Stimulated activated CD4-positive, alpha-beta T cell treated with anti-CD3 and anti-CD28 coated beads, TNF-alpha, amount 100 ng/mL, for 48 hours (primary cell): ENCODE measurements at regions not wholly inside any gene's neighbourhood (a gene's known extent, or its start where the extent isn't known, plus 50 kb on each side); places are given as distances from the start of the nearest gene placed in this dataset.
"Not testable (repeated sequence)": the region's sequence is repeated elsewhere in the genome, so short reads cannot be mapped to it uniquely, and the experiment has no call there.

Source experiments
- DNase-seq, 3 donors: peaks; one replicate each; pipeline ENCODE4 v3.0.0-alpha.2; 2020; ENCODE audit warnings: low read depth in 3 of 3

DNA sequence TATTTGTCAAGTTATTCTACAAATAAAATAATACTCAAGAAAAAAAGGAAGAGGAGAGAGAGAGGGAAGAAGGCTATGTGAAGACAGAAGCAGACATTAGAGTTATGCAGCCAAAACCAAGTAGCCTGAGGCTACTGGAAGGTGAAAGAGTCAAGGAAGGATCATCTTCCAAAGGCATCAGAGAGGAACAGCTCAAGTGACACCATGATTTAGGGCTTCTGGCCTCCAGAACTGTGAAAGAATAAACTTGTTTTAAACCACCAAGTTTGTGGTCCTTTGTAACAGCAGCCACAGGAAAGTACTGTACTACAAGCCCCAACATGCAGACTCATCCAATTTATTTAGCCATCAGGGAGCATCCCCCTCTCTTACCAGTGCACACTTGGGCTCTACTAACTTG, 788.5 kb upstream of the LRRTM1 start:
- no peak for DNase-seq

DNA sequence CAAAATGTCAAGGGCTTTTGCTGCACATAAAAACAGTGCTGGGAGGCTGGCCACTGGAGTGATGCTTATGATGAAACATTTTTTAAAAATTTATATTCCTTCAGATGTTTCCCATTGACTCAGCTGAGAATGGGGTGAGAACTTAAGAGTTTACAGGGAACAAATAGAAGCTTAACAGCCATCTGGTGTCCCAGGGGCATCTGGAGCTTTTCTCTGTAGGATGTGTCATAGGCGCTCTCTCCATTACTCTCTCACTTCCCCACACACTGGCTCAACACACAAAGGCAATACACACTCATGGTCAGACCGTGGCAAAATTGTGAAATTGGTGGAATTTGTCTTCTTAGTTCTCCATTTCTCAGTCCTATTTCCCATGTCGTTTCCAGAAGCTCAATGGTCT, 783.1 kb upstream of the LRRTM1 start:
- no peak for DNase-seq

DNA sequence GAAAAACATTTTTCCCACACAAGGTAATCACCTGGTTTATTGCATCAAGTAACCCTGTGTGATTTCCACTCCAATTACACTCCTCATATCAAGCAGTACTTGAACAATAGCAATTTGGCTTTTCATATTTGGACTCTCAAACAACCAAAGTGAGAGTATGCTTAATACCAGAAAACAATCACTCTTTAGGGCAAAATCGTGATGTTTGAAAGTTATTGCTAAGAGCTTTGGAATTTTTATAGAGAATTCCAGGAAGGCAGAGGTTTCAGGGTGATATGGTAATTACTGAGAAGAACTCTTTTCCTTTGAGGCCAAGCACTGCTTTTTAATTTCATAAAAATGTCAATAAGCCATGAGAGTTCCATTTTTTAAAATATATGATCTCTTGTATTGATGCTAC, 779.5 kb upstream of the LRRTM1 start:
- no peak for DNase-seq

- no peak for DNase-seq
Measured at GRCh38 chr2:81078631-81079030, 774.1 kb upstream of the LRRTM1 start.

DNA sequence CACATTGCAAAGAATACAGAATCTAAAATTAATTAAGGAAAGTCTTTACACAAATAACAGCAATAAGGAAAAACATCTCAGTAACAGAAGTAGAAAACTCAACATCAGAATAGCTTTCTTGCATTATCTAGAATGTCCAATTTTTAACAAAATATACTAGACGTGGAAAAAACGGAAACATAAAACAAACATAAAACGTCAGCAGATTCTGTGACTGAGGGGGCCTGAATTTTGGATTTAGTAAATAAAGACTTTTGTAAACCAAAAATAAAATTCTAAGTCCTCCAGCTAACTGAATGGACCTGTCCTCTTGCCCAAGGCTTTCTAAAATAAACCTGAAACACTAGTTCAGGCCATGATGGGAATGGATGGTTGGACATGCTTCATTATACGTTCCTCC, 773.5 kb upstream of the LRRTM1 start:
- no peak for DNase-seq

DNA sequence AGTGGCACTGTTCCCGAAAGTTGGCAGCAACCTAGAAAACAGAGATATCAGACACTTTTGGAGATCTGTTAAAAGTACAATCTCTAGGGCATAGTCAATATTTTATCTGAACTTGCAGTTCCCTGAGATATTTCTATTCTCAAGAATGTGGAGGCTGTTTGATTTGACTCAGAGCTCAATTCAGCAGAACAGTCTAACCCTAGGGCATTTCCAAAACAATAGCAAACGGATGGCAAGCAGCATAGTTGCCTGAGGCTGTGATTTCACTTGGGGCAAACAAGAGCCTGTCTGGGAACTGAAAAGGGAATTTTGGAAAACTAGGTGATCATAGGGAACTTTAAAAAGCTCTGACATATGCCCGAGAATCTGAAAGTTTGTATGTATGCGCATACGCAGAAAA, 772.8 kb upstream of the LRRTM1 start:
- no peak for DNase-seq

- no peak for DNase-seq
Measured at GRCh38 chr2:81073412-81073811, 768.9 kb upstream of the LRRTM1 start.

DNA sequence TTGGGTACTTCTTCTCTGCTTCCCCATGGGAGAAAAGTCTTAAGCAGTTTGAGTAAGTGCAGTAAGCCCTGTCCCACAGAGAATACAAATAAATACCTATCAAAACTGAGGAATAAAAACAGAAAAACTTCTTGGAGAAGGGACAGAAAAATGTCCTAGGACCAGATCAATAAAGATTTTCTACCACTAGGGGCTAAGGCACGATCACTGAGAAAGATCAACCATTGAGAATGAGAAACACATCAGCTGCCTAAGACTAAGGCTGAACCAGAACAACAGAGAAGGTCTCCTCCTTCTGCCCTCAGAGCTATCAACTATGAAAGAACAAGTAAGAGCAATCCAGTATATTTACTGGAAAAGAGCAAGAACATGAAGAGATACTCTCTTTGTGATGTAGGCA, 763.6 kb upstream of the LRRTM1 start:
- DNase-seq: no peak

GRCh38 chr2:81061016-81061415, 756.5 kb upstream of the LRRTM1 start:
- DNase-seq: no peak

DNA sequence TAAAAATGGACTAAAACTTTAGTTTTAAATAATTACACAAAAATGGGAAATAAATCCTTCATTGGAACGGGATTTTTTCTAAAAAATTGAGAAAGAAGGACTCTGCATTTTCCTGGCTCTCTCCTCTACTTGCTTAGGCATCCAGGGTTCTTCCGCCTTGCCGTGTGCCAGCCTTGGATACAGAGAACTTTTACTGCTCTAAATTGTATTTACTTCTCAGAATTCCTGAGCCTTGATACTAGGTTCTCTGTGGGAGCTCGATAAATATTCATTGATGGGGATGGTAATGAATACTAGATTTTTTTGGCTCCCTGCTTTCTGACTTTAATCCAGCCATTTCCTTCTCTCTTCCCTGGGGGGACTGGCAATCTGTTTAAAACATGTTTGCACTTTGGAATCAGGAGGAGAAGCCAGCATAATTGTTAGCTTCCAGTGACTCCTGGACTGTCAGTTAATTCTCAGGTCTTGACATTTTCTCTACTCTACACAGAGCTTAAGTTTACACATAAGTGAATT, 746.1 kb upstream of the LRRTM1 start:
- DNase-seq: no peak

DNA sequence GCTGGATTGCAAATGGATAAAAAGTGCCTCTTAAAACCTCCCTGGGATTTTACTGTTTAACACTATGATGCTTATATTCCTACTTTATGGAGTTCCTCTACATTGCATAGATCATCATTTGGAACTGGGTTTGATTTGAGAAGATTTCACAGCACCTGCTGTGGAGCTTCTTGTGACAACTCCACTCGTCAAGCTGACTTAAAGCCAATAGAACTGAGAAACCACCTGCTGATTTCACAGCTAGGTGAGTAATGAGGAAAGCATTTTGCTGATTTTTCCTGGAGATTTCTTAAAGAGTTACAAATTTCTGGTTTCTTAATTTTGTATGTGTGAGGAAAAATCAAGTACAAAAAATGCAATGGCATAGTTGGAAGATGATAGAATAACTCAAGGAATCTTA, 739.1 kb upstream of the LRRTM1 start:
- no peak for DNase-seq

DNA sequence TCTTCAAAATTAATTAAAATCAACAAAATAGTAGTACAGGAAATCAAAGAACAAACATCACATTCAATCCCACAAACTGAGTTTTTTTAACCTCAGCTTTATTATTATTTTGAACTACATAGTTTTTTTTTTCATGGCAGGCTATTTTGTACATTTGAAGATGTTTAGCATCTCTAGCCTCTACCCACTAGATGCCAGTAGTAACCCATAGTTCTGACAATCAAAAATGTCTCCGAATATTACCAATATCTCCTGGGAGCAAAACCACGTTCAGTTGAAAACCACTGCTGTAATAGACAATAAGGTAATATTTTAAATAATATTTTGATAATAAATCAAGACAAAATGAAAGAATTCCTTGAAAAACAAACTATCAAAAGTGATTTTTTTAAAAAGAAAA, 702.6 kb upstream of the LRRTM1 start:
- DNase-seq: no peak

DNA sequence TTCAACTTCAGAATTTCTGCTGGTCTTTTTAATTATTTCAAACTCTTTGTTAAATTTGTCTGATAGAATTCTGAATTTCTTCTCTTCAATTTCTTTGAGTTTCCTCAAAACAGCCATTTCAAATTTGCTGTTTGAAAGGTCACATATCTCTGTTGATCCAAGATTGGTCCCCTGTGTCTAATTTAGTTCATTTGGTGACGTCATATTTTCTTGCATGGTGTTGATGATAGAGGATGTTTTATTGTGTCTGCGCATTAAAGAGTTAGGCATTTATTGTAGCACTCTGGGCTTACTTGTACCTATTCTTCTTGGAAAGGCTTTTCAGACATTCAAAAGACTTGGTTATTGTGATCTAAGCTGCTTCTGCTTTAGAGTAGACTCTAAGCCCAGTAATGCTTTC, 698.4 kb upstream of the LRRTM1 start:
- no peak for DNase-seq

- DNase-seq: no peak
Measured at GRCh38 chr2:80987466-80987865, 682.9 kb upstream of the LRRTM1 start.

- DNase-seq: no peak
Measured at GRCh38 chr2:80969900-80970299, 665.3 kb upstream of the LRRTM1 start.

GRCh38 chr2:80968450-80968849, 663.9 kb upstream of the LRRTM1 start:
- no peak for DNase-seq

DNA sequence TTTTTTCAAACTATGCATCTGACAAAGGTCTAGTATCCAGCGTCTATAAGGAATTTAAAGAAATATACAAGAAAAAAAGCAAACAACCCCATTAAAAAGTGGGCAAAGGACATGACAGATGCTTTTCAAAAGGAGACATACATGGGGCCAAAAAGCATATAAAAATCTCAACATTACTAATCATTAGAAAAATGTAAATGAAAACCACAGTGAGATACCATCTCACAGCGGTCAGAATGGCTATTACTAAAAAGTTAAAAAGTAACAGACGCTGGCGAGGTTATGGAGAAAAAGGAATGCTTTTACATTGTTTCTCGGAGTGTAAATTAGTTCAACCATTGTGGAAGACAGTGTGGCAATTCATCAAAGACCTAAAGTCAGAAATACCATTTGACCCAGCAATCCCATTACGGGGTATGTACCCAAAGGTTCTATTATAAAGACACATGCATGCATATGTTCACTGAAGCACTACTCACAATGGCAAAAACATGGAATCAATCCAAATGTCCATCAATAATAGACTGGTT, 643.1 kb upstream of the LRRTM1 start:
- no peak for DNase-seq

GRCh38 chr2:80943487-80943886, 638.9 kb upstream of the LRRTM1 start:
- DNase-seq: no peak

- DNase-seq: no peak
Measured at GRCh38 chr2:80942766-80943165, 638.2 kb upstream of the LRRTM1 start.

DNA sequence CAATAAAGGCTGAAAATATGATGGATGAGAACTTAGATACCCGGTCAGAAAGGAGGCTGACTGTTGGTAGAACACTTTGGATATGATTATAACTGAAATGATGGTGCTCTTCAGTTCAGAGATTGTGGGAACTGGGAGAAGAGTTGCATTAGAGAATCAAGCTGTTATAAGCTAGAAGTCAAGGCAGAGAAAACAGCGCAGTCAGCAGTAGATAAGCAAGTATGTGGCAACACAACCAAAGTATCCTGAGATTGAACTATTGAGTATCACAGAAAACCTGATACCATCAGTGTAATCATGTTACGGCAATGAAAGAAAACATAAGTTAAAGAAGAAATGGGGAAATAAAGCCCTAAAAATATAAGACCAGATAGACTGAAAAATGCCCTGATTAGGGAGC, 633.9 kb upstream of the LRRTM1 start:
- no peak for DNase-seq

GRCh38 chr2:80931820-80932219, 627.3 kb upstream of the LRRTM1 start:
- DNase-seq: not testable (repeated sequence)

DNA sequence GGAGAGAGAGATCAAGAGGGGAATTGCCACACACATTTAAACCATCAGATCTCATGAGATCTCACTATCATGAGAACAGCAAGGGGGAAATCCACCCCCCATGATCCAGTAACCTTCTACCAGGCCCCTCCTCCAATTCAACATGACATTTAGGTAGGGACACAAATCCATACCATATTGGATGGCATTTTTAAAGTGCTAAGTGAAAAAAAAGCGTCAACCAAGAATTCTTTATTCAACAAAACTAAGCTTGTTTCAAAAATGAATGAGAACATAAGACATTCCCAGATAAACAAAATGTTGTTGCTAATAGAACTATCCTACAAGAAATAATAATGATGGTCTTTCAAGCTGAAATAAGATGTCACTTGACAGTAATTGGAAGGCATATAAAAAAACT, 626.2 kb upstream of the LRRTM1 start:
- DNase-seq: no peak

- no peak for DNase-seq
Measured at GRCh38 chr2:80926168-80926567, 621.6 kb upstream of the LRRTM1 start.

GRCh38 chr2:80896576-80896975, 592.0 kb upstream of the LRRTM1 start:
- no peak for DNase-seq

GRCh38 chr2:80894486-80894885, 589.9 kb upstream of the LRRTM1 start:
- no peak for DNase-seq
